GM21737 (cell line): ENCODE measurements at regions not wholly inside any gene's neighbourhood (a gene's known extent, or its start where the extent isn't known, plus 50 kb on each side); places are given as distances from the start of the nearest gene placed in this dataset.

Experiments
- ATAC-seq: cut with Tn5 transposase; IDR thresholded peaks from one replicate; pipeline ENCODE4 v1.9.1; 2021; ENCODE audit warnings: mild to moderate bottlenecking, moderate library complexity; ENCODE audit not compliant: unreplicated experiment

DNA sequence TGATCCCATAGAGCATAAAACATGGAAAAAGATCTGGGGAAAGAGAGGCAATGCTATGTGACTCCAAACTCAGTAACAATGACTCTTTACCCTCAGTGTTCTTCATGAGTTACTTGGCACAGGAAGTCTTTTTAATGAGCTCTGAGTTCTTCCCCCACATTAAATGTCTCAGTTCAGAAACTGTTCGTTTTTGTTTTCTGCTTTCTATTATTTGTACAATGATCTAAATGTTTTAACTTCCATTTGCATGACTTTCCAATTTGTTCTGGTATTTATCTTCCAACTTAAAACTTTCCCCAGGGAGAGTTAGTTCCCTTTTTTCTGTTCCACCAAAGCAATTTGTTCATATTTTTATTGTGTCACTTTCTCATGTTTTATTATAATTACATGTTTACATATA, 177.0 kb upstream of the ZBTB20 start:
- no peak for ATAC-seq

DNA sequence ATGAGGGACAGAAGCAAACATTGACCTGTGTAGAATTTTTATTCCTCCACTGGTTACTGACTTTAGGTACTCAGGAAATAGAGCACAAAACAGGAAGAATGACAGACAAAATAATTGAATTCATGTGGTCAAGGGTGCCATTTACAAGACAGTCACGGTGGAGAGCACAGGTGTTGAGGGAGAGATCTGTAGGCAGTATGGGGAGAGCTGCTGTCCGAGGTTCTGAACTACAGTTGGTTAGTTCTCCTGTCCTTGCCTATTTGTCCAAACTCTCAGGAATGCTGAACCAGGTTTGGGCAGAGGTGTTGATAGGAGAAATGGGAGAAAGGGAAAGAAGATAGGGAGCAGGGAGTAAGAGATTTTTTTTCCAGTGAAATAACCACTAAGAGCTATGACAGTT, 178.5 kb upstream of the ZBTB20 start:
- ATAC-seq = no peak

DNA sequence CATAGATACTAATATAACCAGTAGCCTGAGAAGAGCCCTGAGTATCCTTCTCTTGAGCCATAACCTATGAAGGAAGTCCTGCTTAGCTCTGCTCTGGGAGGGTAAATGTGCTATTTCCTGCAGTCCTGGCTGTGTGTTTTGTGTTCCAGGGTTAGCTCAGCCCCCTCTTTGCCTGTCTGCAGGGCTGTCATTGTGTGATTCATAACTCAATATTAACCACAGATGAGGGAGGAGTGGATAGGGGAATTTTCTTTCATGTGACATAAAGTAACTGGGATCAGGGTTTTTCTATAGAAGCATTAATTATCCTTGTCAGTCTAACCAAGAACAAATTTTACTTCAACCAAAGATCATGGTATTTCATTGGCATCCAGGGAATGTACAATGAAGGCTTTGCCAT, 183.3 kb upstream of the ZBTB20 start:
- ATAC-seq = no peak

DNA sequence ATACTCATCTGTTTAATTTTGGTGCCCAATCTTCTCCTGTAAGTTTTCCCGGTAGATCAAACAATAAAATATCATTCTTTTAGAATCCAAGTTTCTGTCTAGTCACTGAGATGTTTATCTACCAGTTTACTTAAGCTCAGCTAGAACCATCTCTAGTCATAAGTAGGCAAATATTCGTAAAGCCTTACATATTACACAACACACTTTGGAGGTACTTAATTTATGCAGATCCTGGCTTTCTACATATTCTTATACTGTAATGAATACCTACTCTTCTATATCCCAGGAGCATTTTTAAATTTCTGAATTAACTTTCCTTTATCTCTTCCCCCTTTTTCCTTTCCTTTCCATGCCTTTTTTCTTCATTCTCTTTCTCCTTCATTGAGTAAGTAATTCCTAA, 185.9 kb upstream of the ZBTB20 start:
- ATAC-seq = no peak

DNA sequence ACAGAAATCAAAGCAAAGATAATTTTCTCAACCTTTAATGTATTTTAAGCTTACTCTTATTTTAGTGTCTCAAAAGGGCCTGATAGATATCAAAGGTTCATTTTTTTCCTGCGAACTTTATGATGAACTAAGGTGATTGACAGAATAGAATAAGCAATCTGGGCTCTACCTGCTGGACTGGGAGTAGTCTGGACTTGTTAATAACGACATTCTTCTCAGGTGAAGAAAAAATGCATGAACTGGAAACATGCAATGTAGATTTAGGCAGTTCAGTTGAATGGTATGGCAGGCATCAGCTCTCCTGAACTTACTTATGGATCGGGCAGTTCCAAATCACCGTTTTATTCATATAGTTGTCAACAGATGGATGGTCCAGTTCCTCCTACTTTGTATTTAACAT, 189.7 kb upstream of the ZBTB20 start:
- no peak for ATAC-seq

DNA sequence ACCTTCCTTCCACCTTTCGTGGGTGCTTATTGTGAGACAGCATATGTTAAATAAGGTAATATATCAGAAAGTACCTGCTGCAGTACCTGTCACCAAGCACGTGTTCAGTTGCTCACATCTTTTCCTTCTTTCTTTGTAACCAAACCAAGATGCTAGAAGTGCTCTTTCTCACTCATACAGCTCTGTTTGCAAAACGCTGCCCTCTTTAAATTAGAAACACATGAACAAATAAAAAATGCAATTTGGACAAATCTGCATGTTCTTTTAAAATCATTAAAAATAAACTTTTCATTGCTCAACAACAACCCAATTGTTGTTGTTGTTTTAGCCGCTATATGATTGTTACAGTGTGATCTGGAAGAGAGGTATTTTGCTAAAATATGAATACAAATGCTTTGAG, 193.5 kb upstream of the ZBTB20 start:
- ATAC-seq = no peak

DNA sequence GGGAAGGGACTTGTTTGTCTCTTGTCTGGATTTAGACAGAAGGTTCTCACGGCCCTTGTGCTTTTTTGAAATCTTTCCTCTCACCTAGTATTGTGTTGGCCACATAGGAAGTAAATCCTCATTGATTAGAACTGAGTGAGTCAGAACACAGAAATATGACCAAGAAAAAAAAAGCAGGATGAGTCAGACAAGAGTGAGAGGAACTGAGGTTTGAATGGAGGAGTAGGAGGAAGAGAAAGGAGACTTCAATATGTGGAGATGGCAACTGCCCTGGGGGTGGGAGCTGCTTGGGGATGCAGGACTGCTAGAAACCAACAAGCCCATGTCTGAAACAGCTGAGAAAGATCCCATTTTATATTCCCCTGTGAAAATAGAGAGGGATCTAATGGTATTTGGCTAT, 194.1 kb upstream of the ZBTB20 start:
- ATAC-seq = no peak

DNA sequence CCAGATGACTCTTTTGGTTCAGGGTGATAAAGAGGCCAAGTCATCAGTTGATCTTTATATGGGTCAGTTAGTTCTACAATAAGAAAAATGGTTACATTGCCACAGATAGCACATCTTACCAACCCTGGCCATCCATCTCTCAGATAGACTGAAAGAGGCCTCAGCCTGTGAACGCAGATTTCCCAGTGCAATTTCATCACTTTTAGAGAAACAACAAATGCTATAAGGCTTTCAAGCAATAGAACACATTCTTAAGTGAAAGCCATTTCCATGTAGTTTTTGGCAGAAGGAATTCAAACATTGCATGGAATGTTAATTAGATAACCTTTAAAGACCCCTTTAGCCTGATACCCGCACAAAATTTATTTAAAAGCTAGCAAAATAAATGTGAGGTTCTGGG, 200.6 kb upstream of the ZBTB20 start:
- no peak for ATAC-seq

DNA sequence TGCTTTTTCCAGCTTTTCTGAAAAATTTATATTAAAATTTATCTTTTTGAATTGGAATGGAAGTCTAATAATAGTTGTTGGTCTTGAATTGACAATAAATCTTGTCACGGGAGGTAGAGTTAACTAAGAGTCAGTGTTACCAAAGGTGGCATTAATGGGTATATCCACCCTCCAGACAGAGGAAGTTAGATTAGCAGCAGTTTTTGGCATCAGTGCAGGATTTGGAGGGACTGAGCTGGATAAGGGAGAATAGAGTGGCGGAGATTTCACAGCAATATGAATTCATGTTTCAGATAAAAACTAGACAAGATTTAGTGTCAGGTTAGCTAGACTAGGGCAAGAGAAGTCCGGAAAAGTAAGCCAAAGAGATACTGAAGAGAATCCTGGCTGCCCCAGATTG, 201.3 kb upstream of the ZBTB20 start:
- ATAC-seq = no peak

DNA sequence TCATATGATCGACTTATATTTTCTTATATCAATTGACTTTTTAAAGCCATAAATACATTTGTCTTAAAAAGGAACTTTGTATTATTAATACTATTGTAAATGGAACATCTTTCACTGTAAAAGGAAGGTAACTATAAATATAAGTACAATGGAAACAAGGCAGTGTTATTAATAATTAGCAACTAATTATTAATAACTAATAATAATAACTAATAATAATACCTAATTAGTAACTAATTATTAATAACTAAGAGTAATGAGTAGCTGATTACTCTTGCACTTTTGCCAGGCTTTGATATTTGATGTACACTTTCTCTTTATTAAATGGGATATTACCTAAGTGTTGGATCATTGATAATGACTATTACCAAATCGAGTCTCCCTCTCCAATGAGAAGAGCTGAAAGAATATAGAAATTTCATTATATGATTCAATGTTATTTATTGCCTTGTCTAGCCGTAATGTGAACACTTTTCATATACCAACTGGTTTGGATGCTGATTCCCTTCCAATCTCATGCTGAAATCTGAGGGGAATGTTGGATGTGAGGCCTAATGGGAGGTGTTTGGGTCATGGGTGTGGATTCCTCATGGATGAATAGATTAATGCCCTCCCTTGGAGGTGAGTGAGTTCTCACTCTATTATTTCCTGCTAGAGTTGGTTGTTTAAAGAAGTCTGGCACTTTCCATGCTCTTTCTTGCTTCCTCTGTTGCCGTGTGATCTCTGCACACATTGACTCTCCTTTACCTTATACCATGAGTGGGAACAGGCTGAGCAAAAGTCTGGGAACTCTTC, 202.1 kb upstream of the ZBTB20 start:
- no peak for ATAC-seq

DNA sequence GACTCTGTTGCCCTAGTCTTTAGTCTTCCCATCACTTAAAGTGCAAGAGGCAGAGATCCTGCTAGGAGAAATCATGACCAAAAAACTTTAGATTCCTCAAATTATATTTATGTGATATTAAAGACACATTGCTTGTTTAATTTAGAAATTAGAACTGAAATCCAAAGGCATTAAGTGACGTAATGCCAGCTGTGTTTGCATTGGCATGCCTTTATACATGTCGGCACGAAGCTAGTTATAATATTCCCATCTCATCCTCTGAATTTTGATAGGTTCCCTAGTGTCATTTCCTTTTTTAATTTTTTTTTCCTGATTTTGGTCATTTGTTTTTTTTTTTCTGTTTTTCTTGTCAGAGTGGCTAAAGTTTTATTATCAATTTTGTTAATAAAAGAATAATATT, 203.5 kb upstream of the ZBTB20 start:
- ATAC-seq = no peak

DNA sequence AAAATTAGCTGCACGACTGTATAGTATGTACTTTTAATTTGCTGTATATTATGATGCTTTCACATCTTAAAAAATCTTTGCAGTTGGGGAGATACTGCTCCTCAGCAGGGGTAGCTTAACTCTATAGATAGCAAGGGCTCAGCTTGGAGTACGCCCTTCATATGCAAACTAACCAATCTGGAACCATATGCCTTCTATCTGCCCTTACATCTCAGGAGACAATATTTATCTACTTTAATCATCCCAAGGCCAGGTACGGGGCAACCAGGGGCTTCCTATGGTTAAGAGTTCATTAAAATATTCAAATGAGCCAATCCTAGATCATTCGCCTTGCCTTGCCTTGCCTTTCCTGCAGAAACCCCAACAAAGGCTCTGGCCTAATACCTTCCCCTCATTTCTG, 204.1 kb upstream of the ZBTB20 start:
- ATAC-seq = no peak

DNA sequence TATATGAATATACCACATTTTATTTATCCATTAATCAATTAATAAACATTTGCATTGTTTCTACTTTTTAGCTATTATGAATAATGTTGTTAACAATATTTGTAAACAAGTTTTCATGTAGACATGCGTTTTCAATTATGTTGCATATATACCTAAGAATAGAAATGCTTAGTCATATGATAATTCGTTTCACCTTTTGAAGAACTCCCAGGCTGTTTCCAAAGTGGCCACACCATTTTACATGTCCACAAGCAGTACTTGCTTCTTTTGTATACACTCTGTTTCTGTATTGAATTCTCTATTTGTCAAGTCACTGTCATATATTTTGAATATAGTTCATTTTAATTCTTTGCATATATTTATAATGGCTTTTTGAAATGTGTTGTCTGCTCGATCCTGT, 206.9 kb upstream of the ZBTB20 start:
- no peak for ATAC-seq

DNA sequence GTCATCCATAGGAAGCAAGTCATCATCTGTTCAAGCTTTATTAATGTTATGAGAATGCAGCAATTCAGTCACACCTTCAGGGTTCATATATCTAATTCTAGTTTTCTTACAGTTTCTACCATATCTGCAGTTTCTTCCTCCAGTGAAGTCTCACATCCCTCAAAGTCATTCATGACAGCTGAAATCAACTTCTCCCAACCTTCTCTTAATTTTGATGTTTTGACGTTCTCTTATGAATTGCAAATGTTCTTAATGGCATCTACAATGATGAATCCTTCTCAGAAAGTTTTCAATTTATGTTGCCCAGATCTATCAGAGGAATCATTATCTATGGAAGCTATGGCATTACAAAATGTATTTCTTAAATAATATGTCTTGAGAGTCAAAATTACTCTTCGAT, 210.4 kb upstream of the ZBTB20 start:
- no peak for ATAC-seq

DNA sequence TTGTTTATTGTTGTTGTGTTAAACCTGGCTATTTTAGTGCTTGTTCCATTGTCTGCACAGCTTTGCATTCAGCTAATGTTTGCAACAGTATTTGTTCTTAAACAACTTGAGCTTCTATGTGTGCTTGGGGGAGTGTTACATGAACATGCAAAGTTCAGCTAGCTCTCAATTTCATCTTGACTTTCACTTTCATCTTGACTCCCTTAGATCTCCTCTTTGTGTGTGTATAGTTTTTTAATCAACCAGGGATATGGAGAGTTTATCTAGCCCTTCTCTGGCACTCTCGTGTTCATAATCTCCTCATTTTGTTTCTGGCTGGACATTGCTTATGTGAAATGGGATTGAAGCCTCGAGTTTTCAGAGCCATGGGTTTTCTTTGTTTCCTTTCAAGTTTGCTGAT, 212.4 kb upstream of the ZBTB20 start:
- ATAC-seq = peak; percentile 96

DNA sequence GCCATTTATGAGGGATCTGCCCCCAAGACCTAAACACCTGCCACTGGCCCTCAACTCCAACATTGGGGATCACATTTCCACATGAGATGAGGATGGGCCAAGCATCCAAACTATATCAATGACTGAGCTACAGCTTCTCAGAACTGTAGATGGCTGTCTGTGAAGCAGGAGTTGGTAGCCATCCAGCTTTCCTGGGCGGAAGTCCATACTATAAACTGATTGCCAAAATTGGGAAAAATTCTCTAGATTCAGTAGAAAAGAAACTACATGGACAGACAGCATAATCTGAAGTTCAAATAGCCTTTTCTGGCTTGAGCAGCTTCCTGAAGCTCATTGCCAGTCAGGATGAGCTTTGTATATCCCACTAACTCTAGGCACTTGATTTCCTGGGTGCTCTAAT, 214.7 kb upstream of the ZBTB20 start:
- ATAC-seq = no peak

DNA sequence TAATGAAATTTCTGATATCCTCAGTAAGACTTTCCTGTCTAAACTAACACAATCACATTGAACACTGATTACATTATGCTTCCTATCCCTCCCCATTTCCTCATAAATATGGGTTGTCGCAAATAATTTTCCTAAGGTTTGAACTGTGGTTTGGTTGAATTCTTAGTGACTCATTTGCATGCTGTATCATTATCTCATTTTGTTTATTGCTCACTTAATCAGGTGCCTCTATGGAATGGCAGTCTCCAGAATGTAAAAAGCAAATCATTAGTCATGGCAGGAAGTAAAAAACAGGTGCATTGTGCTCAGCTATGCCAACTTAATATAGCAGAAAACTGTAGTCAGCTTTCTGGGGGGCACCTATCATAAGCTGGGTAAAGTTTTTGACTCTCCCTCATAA, 216.0 kb upstream of the ZBTB20 start:
- no peak for ATAC-seq

DNA sequence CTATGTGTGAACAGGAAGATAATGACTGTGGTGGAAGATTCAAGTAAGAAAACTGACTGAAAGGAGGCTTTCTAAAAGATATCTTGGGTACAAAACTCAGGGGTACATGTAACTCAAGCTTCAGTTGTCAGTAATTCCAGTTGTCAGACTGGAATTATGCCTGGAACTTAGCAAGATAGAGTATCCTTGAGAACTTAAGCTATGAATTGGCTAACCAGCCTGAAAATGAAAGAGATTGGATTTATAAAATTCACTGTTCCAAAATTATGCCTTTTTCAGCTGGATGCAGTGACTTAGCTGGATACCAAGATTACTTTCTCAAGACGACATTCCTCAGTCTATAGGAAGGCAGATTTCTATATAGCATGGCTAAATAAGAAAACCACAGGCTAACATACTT, 221.9 kb upstream of the ZBTB20 start:
- ATAC-seq = no peak

DNA sequence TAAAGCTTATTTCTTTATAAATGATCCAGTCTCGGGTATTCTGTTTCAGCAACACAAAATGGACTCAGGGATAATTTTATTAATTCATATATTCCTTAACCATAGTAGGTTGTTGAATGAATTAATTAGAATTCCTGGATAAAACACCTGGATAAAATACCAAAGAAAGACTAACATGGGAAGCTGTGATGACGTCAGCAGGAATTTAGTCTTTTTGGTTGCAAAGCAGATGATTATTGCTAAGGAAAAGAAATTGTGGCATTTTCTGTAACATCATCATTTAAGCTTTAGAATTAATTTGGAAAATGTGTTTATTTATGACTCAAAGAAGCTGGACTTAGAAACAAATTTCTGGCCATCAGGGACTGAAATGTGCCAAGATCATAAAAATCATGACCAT, 228.3 kb upstream of the ZBTB20 start:
- ATAC-seq = no peak

DNA sequence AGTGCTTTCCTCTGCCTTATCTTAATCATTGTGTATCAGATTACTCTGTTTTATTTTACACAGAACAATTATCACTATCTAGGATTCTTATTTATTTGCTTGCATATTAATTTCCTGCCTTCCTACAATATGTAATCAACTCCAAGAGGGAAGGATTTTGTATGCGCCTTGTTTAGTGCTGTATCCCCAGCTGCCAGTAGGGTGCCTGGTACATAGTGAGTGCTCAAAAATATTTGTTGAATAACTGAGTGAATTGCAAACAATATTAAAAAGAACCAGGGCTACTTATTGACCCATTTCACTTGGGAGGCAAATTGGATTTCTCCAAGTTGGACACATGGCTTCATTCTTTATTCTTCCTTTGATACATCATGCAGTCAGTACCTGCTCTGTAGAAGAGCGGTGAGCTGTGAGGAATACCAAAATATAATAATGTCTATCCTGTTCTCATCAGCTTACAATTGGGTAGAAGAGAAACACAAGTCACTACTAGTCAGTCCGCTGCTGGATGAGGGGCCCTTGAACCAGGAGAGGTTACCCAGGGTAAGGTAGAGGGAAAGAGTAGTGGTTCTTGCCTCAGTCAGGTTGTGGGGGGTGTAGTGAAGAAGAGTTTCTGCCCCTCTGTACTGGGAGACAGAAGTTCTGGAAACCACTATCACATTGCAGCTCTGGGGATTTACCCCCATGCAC, 233.9 kb upstream of the ZBTB20 start:
- no peak for ATAC-seq

DNA sequence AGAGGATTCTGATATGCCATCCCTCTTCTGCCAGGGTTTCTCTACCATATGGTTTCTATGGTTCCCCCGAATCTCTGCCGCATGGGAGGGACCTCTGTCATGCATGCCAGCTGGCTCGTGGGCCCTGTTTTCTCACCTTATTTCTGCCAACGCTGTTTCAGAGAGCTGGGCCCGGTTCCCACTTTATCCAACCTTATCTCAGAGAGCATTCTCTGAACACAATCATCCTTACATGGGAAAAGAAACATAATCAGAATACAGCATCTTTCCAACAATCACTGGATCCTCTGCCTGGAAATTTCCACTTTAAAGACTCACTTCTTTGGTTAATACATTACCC, 234.5 kb upstream of the ZBTB20 start:
- ATAC-seq = no peak

DNA sequence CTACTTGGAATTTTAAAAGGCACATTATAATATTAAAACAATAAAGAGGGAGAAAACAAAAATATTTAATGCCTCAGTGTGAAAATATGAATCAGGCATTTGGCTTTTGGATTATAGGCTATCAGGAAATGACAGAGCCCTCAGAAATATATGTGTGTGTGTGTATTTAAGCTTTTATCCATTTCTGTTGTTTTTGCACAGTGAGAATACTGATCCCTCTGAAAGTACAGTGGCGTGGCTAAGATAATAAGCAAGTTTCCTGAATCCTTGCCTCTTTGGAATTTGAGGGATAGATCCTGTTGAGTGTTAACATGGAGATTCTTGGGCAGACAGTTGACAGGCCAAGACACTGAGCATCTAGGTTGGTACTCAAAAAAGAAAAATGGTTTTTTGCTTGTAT, 234.8 kb upstream of the ZBTB20 start:
- no peak for ATAC-seq

DNA sequence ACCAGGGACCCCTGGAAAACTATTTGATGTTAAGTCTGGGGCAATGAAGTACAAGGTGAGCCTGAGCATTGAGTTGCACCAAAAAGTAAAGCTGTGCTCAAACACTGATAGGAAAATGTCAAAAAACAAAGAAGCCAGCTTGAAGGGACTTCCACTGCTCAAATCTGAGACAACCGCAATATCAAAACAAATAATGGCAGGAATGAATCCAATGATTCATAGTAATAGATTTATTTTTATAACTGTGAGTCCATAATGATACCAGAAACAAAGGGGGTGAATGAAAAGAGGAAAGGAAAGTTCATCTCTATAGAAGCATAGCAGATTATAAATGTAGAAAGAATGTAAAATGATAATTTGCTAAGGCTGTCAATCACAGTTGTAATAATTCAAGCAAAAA, 237.3 kb upstream of the ZBTB20 start:
- ATAC-seq = no peak
